GM18951 (cell line): ENCODE measurements at regions not wholly inside any gene's neighbourhood (a gene's known extent, or its start where the extent isn't known, plus 50 kb on each side); places are given as distances from the start of the nearest gene placed in this dataset.

Experiments used
- POLR2A ChIP-seq: IDR thresholded peaks from 4 replicates; pipeline ENCODE4 v1.6.1; 2011; ENCODE audit warnings: mild to moderate bottlenecking; ENCODE audit not compliant: insufficient read length, insufficient read depth; ENCODE audit errors: extremely low read depth
- in situ Hi-C: fragments of 300-500 bp; cut with MboI; formaldehyde crosslinking; loops from one replicate; pipeline ENCODE4 v1.12.0; 2022; ENCODE audit warnings: low sequenced_read_pairs, mixed read lengths, inconsistent platforms; ENCODE audit not compliant: unreplicated experiment

GRCh38 chr6:163951326-163951725 lies 536.8 kb downstream of the QKI start:
- no peak for TF ChIP-seq POLR2A
- in situ Hi-C loops = loop anchor here (10.0 to 25.0 kb wide), 2 partner anchors 527 to 789 kb away; no protein-coding TSS in a partner anchor

- in situ Hi-C loops = loop anchor here (10.0 to 25.0 kb wide), 2 partner anchors 525 to 788 kb away; no protein-coding TSS in a partner anchor
Observed at GRCh38 chr6:163950159-163950558, 535.6 kb downstream of the QKI start.

GRCh38 chr6:163949431-163949830 lies 534.9 kb downstream of the QKI start:
- TF ChIP-seq POLR2A = no peak
- in situ Hi-C loops = no loop called here

More at GRCh38 chr6:163950159-163950558, 535.6 kb downstream of the QKI start:
- TF ChIP-seq POLR2A = no peak

- in situ Hi-C loops = no loop called here
- no peak for TF ChIP-seq POLR2A
Observed at GRCh38 chr6:163948250-163948649, 533.7 kb downstream of the QKI start.

- no peak for TF ChIP-seq POLR2A
- in situ Hi-C loops = no loop called here
Observed at GRCh38 chr6:163947276-163947675, 532.8 kb downstream of the QKI start.

- TF ChIP-seq POLR2A = no peak
- in situ Hi-C loops = no loop called here
Observed at GRCh38 chr6:163946437-163946836, 531.9 kb downstream of the QKI start.

- in situ Hi-C loops = no loop called here
- TF ChIP-seq POLR2A = no peak
Observed at GRCh38 chr6:163945808-163946207, 531.3 kb downstream of the QKI start.

- in situ Hi-C loops = no loop called here
- no peak for TF ChIP-seq POLR2A
Observed at GRCh38 chr6:163944897-163945296, 530.4 kb downstream of the QKI start.

- in situ Hi-C loops = no loop called here
- TF ChIP-seq POLR2A = no peak
Observed at GRCh38 chr6:163943607-163944385, 529.3 kb downstream of the QKI start.

- in situ Hi-C loops = no loop called here
- TF ChIP-seq POLR2A = no peak
Observed at GRCh38 chr6:163942790-163943189, 528.3 kb downstream of the QKI start.

GRCh38 chr6:163941624-163941976 lies 527.1 kb downstream of the QKI start:
- TF ChIP-seq POLR2A = no peak
- in situ Hi-C loops = no loop called here

GRCh38 chr6:163940705-163941623 lies 526.4 kb downstream of the QKI start:
- no peak for TF ChIP-seq POLR2A
- in situ Hi-C loops = no loop called here

- in situ Hi-C loops = no loop called here
- TF ChIP-seq POLR2A = no peak
Observed at GRCh38 chr6:163937071-163937470, 522.6 kb downstream of the QKI start.

GRCh38 chr6:163935158-163935762 lies 520.7 kb downstream of the QKI start:
- in situ Hi-C loops = no loop called here
- TF ChIP-seq POLR2A = no peak

GRCh38 chr6:163930012-163930411 lies 515.5 kb downstream of the QKI start:
- in situ Hi-C loops = no loop called here
- no peak for TF ChIP-seq POLR2A
